GM21360 (cell line): ENCODE measurements at regions not wholly inside any gene's neighbourhood (a gene's known extent, or its start where the extent isn't known, plus 50 kb on each side); places are given as distances from the start of the nearest gene placed in this dataset.

Experiments used
- ATAC-seq: cut with Tn5 transposase; IDR thresholded peaks from one replicate; pipeline ENCODE4 v1.9.1; 2021; ENCODE audit warnings: mild to moderate bottlenecking, moderate library complexity; ENCODE audit not compliant: unreplicated experiment

DNA sequence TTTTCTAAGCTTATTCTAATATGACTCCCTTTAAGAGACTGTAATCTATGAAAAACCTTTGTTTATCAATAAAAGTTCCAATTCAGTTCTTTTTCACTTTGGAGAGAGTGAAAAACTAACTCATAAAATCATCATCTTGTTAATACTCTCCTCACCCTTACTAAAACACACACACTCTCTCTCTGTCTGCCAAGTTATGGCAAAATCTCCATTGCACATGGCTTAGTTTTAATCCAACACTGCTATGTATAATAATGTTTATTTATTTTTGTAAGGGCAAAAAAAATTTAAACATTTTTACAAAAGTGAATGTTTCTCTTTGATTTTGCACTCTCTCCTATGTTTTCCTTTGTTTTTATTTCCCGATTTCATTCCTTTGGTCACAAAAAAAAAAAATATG, 253.2 kb downstream of the BMP7 start:
- no peak for ATAC-seq

DNA sequence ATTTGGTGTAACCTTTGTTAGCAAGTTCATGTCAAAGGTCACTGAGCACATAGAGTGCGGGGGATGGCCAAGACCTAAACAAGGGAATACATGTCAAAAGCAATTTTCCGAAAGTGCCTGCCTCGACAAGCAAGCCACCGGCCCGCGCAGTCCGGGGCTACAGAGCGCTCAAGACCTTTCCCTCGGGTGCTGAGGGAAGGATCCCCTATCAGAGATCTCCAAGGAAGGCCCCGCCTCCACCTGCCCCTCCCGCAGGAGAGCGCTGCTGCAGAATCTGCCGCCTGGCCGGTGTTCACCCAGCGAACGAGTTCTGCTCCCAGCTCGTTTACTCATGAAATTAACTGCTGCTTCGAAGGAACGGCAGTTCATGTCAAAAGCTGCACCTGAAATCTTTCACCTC, 252.7 kb downstream of the BMP7 start:
- no peak for ATAC-seq

DNA sequence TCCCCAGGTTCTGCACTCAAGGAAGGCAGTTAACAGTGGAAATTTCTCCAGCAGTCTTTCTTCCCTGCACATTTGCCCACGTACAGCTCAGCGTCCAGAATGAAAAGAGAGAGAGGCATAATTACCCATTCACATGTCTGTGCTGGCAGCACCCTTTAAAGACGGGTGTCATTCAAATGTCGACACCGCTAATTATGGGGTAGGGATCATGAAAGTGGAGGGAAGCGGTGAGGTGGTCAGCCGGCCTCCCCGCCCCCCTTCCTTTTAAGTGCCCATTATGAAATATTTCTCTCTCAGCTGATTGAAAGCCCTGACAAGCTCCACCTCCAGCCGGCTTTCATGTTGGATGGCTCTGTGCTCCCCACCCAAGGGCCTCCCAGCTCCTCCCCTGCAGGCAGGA, 246.1 kb downstream of the BMP7 start:
- ATAC-seq, result no peak

DNA sequence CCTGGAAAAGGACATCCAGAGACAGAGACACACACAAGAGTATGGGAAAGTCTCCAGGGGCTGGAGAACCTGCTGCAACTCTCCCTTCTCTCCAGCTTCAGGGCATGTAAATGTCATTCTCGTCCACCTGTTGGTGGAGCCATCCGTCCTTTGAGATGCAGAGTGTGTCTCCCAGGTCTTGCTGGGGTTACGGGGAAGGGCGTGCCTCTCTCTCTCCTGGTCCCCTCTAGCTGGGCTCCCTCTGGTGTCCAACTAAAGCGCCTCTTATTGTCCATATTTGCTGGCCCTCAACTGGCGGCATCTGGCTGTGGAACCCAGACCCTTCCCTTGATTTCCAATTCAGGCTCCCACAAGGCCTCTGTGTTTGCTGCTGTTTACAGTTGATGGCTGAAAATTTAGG, 244.1 kb downstream of the BMP7 start:
- ATAC-seq, result no peak

DNA sequence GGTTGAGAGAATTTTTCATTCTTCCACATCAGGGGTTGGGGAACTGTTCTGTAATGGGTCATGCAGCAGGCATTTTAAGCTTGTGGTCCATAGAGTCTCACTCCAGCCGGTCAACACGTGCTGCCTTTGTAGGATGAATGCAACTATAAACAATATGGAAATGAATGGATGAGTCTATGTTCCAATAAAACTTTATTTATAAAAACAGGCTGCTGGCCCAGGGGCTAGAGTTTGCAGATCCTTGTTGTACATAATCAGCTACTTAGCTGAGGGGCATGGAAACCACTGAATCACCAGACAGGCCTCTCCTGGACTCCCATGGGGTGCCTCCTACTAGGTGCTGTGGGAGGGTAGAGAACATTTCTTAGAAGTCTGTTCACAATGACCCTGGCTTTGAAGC, 243.4 kb downstream of the BMP7 start:
- no peak for ATAC-seq

DNA sequence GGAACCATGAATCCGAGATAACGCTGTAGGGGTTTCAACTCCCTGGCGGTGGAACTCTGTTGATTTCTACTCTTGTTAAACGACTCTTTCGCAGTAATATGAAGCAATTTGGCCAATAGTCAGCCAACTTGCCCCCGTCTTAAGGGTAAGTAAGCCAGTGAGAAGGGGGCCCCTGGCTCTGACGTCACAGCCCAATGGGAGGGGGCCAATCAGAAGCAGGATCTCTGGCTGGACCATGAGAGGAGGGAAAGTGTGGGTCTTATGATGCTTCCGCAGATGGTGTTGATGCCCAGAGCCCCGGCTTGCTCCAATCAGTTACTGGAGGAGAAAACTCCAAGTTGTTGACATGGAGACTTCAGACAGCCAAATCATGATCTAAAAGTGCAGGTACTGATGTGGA, 242.4 kb downstream of the BMP7 start:
- ATAC-seq, result no peak

DNA sequence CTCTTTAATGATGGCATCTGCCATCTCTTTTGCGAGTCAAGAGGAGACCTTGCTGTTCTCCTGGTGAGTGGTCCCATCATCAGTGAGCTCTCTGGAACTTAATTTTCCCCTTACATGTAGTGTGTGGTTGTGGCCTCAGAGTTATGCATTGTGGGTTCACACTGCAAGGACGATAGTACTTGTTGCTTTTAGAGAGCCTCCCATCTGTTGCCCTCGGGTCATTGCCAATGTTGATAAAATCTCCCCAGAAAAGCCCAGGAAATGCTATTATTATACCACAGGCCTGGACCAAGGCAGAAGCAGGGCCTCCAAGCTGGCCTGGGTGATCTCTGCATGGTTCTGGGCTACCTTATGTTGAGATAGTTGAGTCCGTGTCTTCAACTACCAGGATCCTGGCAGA, 241.6 kb downstream of the BMP7 start:
- ATAC-seq, result no peak

DNA sequence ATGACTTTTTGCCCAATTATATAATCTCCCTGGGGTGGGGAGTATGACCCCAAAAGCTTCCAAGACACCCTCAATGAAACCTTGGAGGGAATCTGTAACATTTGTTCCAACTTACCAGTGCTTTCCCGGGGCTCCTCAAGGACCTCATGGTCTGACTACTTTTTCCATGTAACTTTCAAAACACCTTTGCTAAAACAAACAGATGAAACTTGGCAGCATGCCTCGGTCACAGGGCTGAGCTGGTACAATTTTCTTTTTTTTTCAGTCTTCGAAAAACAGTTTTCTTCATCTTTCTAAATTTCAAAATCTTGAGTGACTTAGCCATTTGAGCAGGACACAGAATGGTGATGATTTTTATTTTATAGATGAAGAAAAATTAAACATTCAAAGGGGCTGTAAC, 241.2 kb downstream of the BMP7 start:
- ATAC-seq, result no peak

DNA sequence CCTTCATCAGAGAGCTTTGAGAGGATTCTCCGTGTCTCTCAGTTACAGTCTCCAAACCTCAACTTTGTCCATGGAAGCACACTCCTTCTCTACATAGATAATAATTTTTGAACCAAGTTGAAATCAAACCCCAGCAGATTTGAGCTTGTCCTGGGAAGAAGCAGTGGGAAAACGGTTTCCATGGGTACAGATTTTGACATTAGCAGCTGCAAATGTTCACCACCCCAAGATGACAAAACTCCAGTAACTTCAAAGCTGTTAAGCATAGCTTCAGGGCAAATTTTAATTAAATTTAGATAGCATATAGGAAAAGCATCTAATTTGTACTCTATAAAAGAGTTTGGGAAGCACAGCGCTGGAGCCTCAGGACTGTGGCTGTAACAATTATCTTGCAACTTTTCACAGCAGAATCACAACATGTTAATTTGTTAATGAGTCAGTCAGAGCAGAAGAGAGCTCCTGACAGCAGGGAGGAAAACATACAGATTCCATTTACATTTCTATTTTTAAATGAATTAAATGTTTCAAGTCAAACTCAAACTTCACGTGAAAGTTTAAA, 240.7 kb downstream of the BMP7 start:
- ATAC-seq, result no peak

DNA sequence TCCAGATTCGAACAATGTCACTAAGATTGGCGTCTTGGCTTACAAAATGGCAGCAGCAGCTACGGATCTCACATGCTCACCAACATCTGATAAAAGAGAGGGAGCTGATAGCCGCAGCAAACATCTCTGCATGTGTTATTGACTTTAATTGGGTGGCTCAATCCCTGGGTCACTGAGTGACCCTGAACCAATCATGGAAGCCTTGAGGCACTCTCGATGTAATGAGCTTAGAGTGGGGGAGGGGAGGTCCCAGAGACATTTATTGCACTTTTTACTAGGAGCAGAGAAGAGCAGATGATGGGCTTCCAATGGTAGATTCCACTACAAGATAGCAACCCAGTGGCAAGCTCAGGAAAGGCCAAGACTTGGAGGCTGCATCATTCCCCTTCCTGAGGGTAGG, 238.7 kb downstream of the BMP7 start:
- ATAC-seq, result no peak

DNA sequence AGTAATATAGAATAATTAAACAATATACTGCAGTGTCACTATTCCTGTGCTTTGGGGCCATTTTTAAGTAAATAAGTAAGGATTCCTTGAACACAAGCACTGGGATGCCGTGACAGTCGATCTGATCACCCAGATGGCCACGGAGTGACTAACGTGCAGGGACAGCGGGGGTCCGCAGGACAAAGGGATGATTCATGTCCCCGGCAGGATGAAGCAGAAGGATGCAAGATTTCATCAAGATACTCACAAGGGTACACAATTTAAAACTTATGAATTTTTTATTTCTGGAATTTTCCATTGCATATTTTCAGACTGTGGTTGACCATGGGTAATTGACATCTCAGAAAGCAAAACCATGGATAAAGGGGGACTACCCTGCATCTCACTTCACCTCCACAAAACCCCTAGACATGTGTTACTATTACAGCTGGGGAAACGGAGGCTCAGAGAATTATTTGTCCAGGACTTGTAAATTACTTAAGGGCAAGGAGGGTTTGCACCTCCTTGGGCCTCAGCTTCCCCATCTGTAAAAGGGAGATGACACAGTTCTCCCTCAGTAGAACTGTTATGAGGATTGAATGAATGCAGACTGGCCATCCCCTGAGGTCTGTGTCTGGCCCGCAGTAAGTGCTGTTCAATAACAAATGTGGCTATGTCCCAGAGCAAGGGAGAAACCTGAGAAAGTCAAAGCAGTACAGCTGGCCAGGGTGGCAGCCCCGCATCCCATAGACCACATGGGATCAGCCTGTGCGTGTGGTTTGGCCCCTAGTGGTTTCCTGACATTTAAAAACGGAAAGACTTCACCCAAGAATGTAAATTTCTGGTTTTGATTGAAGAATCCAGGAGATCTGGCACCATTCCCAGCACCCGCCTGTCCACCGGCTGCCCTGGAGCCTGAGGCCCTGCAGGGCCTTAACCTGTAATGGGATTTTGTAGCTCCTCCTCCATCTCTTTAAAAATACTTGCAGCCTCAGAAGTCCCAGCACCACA, 235.5 kb downstream of the BMP7 start:
- ATAC-seq, result no peak

DNA sequence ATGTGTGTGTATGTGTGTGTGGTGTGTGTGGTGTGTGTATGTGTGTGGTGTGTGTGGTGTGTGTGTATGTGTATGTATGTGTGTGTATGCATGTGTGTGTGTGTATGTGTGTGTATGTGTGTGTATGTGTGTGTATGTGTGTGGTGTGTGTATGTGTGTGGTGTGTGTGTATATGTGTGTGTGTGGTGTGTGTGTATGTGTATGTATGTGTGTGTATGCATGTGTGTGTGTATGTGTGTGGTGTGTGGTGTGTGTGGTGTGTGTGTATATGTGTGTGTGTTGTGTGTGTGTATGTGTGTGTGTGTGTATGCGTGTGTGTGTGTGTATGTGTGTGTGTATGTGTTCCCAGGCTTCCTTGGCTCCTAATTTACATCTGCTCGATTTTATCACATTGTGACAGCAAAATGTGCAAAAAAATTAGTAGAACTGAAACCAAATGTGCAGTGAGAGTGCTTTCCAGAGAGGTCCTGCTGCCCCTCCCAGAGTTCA, 234.5 kb downstream of the BMP7 start:
- ATAC-seq, result no peak

DNA sequence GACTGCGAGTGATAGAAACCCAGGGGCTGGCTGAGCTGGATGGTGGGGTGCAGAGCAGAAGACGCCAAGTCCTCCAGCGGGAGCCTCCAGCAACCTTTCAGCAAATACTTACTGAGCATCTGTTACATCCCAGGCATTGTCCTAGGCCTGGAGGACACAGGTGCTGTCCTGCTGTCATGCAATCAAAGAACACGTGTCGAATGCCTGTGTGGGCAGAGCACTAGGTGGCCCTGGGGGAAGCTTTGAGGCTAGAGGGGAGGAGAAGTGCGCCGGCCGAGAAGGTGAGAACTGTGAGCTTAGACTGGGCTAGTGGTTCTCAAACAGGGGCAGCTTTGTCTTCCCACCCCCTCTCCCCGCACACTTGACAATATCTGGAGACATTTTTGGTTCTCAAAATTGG, 233.6 kb downstream of the BMP7 start:
- no peak for ATAC-seq

DNA sequence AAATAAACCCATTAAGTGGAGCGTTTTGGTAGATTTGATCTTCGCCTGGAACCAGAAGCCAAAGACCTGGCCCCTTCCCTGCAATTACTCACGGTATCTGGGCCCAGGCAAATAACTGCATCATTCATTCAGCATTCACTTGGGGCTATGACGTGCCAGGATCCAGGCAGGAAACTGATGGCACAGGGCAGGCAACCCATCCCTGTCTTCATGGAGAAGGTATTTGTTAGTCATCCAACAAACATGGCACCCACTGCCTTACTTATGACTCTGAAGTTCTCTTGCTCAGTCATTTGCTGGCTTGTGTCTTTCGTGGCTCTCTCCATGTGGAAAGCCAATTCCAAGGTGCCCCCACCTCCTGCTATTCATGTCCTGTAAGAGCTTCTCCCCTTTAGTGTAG, 232.4 kb downstream of the BMP7 start:
- ATAC-seq, result no peak

DNA sequence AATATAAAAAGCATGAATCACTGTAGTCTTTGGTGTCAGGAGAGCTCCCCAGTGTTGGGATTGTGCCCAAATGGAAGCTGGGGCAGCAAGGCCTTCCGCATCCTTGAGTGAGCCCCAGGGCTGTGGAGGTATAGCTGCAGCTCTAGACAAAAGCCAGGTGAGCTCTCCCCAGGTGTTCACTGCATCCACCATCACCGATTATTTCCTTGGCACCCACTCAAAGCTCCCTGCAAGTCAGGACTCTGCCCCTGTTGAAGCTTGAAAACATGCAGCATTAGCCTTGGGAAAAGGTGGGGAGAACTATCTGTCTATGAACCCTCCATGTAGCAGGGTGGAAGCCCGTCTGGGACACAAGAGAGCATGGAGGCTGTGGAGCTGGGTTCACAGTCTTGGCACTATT, 228.8 kb downstream of the BMP7 start:
- ATAC-seq, result no peak

DNA sequence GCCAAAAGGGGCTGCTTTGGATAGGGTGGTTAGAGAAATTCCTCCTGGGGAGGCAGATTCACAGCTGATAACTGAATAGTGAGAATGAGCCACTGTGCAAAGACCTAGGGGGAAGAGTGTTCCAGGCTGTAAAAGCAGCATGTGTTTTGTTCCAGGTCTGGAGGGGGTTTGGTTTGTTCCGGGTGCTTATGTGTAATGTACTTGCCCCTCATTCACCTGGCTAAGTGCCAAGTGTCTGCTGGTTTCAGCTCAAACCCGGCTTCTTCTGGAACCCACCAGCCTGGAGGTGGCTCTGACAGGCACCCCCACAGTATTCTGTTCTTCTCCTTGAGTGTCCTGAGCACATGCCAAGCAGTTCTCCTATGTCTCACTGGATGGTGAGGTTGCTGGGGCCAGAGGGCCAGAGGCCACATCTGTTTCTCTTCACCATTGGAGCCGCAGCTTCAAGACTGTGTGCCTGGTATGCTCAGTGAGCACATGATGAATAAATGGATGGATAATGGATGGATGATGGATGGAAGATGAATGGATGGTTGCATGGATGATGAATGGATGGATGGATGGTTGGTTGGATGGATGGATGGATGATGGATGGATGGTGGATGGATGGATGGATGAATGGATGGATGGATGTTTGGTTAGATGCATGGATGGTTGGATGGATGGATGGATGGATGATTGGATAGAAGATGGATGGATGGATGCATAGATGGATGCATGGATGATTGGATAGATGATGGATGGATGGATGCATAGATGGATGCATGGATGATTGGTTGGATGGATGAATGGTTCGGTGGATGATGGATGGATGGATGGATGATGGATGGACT, 227.6 kb downstream of the BMP7 start:
- ATAC-seq, result no peak

DNA sequence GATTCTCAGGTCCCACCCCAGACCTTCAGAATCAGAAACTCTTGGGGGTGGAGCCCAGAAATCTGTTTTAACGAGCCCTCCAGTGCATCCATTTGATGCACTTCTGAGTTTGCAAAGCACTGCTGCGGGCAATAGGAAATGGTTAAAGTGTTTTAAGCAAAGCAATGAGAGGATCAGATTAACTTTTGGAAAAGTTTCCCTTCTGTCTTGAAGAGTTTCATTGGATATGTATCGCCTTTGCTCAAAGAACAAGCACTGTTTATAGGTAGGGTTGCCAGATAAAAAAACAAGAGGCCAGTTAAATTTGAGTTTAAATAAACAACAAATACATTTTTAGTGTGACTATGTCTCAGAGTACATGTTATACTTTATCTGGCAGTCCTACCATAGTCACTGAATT, 226.0 kb downstream of the BMP7 start:
- no peak for ATAC-seq

DNA sequence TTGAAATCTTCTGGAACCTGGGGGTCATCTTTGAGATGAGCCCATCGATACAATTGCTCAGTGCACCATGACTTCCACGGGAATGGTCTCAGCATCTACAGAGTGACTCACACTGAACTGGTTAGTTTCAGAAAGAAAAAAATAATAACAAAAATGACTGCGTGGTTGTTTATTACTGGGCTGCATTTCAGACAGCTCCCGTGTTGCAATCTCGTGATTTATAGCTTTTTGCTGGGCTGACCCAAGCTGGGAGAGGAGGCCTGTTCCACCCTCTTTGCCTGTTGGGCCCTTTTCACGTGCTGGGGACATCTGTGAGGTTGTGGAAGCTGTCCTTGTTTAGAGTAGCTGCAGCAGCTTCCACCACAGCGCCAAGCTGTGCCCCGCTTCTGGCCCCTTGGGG, 225.5 kb downstream of the BMP7 start:
- no peak for ATAC-seq

DNA sequence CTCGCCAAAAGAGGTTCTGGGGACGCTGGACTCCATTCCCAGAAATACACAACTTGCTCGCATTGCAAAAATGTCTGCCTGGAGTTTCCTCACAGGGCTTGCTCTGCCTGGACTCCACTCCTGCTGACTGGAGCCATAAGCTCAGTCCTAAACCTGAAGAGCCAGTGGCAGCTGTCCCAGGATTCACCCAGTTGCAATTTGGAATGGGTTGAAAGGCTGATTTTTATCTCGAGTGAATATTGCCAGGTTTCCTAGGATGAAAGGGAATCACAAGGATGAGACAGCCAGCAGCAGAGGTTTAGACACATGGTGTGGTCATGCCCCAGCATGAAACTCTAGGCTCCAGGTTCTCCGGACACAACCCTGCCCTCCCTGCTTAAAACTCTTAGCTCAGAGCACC, 223.3 kb downstream of the BMP7 start:
- no peak for ATAC-seq

DNA sequence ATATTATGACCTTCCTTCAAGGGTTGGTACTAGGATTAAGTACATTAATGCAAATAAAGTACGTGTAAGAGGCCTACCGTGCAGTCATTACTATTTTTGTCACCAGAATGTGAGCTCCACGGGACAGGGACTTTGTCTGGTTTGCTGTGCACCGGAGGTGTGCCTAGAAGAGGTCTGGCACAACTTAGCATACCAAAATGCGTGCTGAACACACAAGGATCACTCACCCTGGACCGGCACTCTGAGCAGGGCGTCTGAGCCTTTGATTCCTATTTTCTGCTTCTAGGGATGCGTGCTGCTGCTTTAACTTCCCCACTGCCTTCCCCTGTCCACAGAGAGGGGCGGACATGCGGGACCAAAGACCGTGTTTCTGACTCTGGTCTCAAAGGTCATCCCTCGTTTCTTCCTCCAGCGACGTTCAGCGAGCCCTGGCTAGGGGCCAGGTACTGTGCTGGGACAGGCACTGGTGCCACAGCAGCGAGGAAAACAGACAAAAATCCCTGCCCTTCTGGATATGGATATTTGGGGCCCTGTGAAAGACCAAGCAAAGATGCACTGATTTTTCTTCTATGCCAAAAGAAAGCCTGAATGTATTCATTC, 222.7 kb downstream of the BMP7 start:
- ATAC-seq, result no peak
